ENCODE measurements at regions not wholly inside any gene's neighbourhood (a gene's known extent, or its start where the extent isn't known, plus 50 kb on each side); places are given as distances from the start of the nearest gene placed in this dataset.

DNA sequence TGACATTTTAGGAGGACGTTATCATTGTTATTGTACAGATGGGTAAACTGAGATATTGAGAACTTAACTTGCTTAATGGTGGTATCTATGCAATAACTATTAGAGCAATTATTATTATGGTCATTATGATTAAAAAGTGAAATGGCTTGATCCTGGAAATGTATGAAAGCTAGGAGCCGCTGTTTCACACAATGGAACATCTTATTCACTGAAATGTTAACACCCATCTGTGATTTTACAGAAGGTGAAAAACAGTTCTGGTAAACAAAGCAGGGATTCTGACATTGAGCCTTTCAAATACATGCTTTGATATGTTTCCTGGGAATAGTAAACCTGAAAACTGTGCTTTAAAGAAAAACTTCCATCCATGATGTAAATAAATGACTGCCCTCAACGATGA is 261.4 kb downstream of the BTG1 start:
- TF ChIP-seq, protein P1, sequence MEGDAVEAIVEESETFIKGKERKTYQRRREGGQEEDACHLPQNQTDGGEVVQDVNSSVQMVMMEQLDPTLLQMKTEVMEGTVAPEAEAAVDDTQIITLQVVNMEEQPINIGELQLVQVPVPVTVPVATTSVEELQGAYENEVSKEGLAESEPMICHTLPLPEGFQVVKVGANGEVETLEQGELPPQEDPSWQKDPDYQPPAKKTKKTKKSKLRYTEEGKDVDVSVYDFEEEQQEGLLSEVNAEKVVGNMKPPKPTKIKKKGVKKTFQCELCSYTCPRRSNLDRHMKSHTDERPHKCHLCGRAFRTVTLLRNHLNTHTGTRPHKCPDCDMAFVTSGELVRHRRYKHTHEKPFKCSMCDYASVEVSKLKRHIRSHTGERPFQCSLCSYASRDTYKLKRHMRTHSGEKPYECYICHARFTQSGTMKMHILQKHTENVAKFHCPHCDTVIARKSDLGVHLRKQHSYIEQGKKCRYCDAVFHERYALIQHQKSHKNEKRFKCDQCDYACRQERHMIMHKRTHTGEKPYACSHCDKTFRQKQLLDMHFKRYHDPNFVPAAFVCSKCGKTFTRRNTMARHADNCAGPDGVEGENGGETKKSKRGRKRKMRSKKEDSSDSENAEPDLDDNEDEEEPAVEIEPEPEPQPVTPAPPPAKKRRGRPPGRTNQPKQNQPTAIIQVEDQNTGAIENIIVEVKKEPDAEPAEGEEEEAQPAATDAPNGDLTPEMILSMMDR (IDR thresholded peaks at IDR 0.05), result no peak
- no peak for TF ChIP-seq EZH2 (IDR thresholded peaks at IDR 0.05; ENCODE audit: borderline replicate concordance, insufficient read depth, low read depth, low read length, poor library complexity, severe bottlenecking)
